ENCODE measurements at regions not wholly inside any gene's neighbourhood (a gene's known extent, or its start where the extent isn't known, plus 50 kb on each side); places are given as distances from the start of the nearest gene placed in this dataset.

GRCh38 chr16:79962962-79963361 is 362.4 kb upstream of the MAF start:
- no peak overlapping the region for H3K27ac ChIP-seq
- TF ChIP-seq ZFX (IDR thresholded peaks at IDR 0.05) (no peak), CTCF (conservative IDR thresholded peaks at IDR 0.05) (no peak)

- TF ChIP-seq ZFX (IDR thresholded peaks at IDR 0.05) (no peak), CTCF (conservative IDR thresholded peaks at IDR 0.05) (no peak)
- no peak overlapping the region for H3K27ac ChIP-seq
Observed at GRCh38 chr16:79959226-79959625, 358.7 kb upstream of the MAF start.

GRCh38 chr16:79954921-79955705 is 354.6 kb upstream of the MAF start:
- H3K27ac ChIP-seq = no peak overlapping the region
- TF ChIP-seq CTCF (conservative IDR thresholded peaks at IDR 0.05) (no peak), ZFX (IDR thresholded peaks at IDR 0.05) (no peak)

- TF ChIP-seq CTCF (conservative IDR thresholded peaks at IDR 0.05) (no peak), ZFX (IDR thresholded peaks at IDR 0.05) (no peak)
- no peak overlapping the region for H3K27ac ChIP-seq
Observed at GRCh38 chr16:79950932-79951719, 350.6 kb upstream of the MAF start.

GRCh38 chr16:79949417-79949816 is 348.9 kb upstream of the MAF start:
- TF ChIP-seq ZFX (IDR thresholded peaks at IDR 0.05) (no peak), CTCF (conservative IDR thresholded peaks at IDR 0.05) (no peak)
- H3K27ac ChIP-seq = no peak overlapping the region

GRCh38 chr16:79947771-79948170 is 347.2 kb upstream of the MAF start:
- TF ChIP-seq CTCF (conservative IDR thresholded peaks at IDR 0.05) (no peak), ZFX (IDR thresholded peaks at IDR 0.05) (no peak)
- H3K27ac ChIP-seq = no peak overlapping the region

- TF ChIP-seq CTCF (conservative IDR thresholded peaks at IDR 0.05) (no peak), ZFX (IDR thresholded peaks at IDR 0.05) (no peak)
- H3K27ac ChIP-seq = no peak overlapping the region
Observed at GRCh38 chr16:79946252-79946651, 345.7 kb upstream of the MAF start.

Measured in C4-2B (cell line).